Neutrophil (primary cell): ENCODE measurements at regions not wholly inside any gene's neighbourhood (a gene's known extent, or its start where the extent isn't known, plus 50 kb on each side); places are given as distances from the start of the nearest gene placed in this dataset.

Experiments used
- H3K27ac ChIP-seq: fragments of 200-600 bp; sonication (generic); 2 replicates; pipeline ENCODE4 v1.5.1; 2016; ENCODE audit warnings: mild to moderate bottlenecking, moderate library complexity
- H3K27me3 ChIP-seq: fragments of 200-600 bp; sonication (generic); 2 replicates; pipeline ENCODE4 v1.6.0; 2016; ENCODE audit warnings: mild to moderate bottlenecking
- H3K36me3 ChIP-seq: fragments of 200-600 bp; sonication (generic); 2 replicates; pipeline ENCODE4 v1.5.1; 2017
- H3K4me1 ChIP-seq, 2 experiments: fragments of 200-600 bp in 1 of 2; sonication (generic) in 1 of 2; 1 replicate in 1 of 2; 2 replicates in 1 of 2; pipeline versions ENCODE4 v1.5.1 to v1.6.1; 2013 to 2016; ENCODE audit warnings: low read depth in 1 of 2, low read length in 1 of 2, mild to moderate bottlenecking in 1 of 2, moderate library complexity in 1 of 2; ENCODE audit not compliant: control insufficient read depth in 1 of 2, insufficient read depth in 1 of 2
- H3K4me3 ChIP-seq, 2 experiments: fragments of 200-600 bp in 1 of 2; sonication (generic) in 1 of 2; 1 replicate in 1 of 2; 2 replicates in 1 of 2; pipeline ENCODE4 v1.5.1; 2013 to 2016; ENCODE audit warnings: low read depth in 1 of 2, low read length in 1 of 2, mild to moderate bottlenecking in 1 of 2, moderate library complexity in 1 of 2
- H3K9me3 ChIP-seq: fragments of 200-600 bp; sonication (generic); 2 replicates; pipeline ENCODE4 v1.5.1; 2016
- TF ChIP-seq, protein P1 (sequence below): fragments of 200-600 bp; sonication (generic); IDR thresholded peaks from 2 replicates; pipeline ENCODE4 v1.5.1; 2016; ENCODE audit warnings: antibody characterized with exemption

DNA sequence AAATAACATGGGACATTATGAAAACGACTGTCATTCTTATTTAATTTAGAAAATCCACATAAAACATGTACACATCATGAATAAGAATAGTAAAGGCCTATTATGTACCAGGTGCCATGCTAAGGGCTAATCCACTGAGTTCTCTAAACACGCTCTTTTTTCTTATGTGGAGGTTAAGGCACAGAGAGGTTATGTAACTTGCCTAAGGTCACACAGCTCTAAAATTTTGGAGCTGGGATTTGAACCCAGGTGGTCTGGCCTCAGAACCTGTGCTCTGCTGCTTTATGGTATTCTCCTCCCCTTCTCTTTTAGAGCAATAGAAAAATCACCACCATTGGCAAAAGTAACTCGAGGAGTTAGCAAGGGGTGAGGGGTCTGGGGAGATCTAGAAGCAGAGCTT is 156.9 kb upstream of the ZNF536 start:
- Histone ChIP-seq H3K27me3 (peaks cover 35% of the 10 kb centered on the region), H3K4me3 (no peak overlapping the region), H3K36me3 (no peaks in the 10 kb centered on the region), H3K9me3 (no peaks in the 10 kb centered on the region), H3K4me1 (no peaks in the 10 kb centered on the region), H3K27ac (no peak overlapping the region)
- TF ChIP-seq, protein P1, sequence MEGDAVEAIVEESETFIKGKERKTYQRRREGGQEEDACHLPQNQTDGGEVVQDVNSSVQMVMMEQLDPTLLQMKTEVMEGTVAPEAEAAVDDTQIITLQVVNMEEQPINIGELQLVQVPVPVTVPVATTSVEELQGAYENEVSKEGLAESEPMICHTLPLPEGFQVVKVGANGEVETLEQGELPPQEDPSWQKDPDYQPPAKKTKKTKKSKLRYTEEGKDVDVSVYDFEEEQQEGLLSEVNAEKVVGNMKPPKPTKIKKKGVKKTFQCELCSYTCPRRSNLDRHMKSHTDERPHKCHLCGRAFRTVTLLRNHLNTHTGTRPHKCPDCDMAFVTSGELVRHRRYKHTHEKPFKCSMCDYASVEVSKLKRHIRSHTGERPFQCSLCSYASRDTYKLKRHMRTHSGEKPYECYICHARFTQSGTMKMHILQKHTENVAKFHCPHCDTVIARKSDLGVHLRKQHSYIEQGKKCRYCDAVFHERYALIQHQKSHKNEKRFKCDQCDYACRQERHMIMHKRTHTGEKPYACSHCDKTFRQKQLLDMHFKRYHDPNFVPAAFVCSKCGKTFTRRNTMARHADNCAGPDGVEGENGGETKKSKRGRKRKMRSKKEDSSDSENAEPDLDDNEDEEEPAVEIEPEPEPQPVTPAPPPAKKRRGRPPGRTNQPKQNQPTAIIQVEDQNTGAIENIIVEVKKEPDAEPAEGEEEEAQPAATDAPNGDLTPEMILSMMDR, result no peak

DNA sequence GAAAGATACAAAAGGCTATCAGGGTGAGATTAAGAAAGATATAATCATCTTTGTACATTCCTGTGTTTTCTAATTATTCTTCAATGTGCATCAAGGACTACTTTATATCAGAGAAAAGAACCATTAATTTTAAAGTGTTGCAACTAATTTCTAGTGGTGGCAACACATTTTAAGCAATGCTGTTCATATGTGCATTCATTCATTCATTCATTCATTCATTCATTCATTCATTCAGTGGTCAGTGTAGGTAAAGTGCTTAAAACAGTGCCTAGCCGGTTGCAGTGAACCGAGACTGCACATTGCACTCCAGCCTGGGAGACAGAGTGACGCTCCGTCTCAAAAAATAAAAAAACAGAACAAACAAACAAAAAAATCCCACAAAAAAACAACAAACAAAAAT is 155.7 kb upstream of the ZNF536 start:
- Histone ChIP-seq H3K4me3 (no peak overlapping the region), H3K9me3 (no peaks in the 10 kb centered on the region), H3K27ac (no peak overlapping the region), H3K36me3 (no peaks in the 10 kb centered on the region), H3K4me1 (no peaks in the 10 kb centered on the region), H3K27me3 (peaks cover 43% of the 10 kb centered on the region)
- TF ChIP-seq, protein P1, result no peak

DNA sequence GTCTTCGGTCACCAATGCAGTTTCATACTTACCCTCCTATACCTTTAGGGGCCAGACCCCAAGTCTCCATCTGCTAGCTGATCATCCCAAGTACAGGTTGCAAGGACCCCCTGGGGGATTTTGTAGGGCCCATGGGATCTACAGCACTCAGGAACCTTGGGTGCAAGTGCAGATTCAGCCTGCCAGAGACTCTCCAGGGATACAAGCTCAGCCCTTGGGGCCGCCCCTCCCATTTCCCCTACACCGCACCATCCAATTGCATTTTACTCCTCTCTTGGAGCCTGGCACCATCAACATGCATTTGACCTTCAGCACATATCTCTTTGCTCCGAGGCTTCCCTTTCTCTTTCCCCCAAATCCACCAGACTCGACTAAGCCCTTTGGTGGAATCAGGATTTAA is 154.7 kb upstream of the ZNF536 start:
- H3K4me3 ChIP-seq, result no peak overlapping the region
- peaks cover 52% of the 10 kb centered on the region for H3K27me3 ChIP-seq
- H3K27ac ChIP-seq, result no peak overlapping the region
- no peaks in the 10 kb centered on the region for H3K9me3 ChIP-seq
- TF ChIP-seq, protein P1, result no peak
- no peaks in the 10 kb centered on the region for H3K36me3 ChIP-seq
- H3K4me1 ChIP-seq, result no peaks in the 10 kb centered on the region

DNA sequence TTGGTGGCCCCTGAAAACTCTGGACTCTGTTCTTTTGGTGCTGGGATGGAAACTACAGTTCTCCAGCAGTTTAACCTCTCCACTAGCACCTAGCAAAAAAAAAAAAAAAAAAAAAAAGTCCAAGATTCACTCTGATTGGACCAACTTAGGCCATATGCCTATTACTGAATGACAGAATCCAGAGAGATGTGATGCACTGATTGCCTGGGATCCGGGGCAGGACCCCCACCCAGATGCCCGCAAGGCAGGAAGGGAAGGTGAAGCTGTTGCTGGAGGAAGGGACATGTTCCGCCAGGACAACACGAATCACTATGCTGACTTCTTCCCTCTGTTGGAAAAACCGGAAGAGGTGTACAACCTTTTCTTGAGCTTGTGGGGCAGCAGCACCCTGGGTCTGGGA is 152.5 kb upstream of the ZNF536 start:
- Histone ChIP-seq H3K27ac (no peak overlapping the region), H3K36me3 (no peaks in the 10 kb centered on the region), H3K4me1 (no peaks in the 10 kb centered on the region), H3K9me3 (no peaks in the 10 kb centered on the region), H3K4me3 (no peak overlapping the region), H3K27me3 (peaks cover 71% of the 10 kb centered on the region)
- TF ChIP-seq, protein P1, result no peak

DNA sequence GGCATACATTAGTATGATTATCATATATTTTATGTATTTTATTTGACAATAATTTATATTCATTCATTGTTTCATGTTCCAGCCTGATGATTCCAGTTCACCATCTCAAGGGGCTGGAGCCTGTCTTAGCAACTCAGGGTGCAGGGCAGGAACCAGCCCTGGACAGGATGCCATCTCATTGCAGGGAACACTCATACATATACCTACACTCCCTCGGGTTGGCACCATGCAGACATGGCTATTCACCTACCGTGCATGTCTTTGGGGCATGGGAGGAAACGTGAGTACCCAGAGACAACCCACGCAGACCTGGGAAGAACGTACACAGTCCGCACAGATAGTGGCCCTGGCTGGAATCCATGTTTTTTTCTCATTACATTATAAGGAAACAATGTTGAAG is 151.0 kb upstream of the ZNF536 start:
- no peaks in the 10 kb centered on the region for H3K36me3 ChIP-seq
- TF ChIP-seq, protein P1, result no peak
- no peak overlapping the region for H3K4me3 ChIP-seq
- H3K27ac ChIP-seq, result no peak overlapping the region
- peaks cover 83% of the 10 kb centered on the region for H3K27me3 ChIP-seq
- no peaks in the 10 kb centered on the region for H3K9me3 ChIP-seq
- H3K4me1 ChIP-seq, result peaks cover 0 to 4% of the 10 kb centered on the region in 2 experiments

DNA sequence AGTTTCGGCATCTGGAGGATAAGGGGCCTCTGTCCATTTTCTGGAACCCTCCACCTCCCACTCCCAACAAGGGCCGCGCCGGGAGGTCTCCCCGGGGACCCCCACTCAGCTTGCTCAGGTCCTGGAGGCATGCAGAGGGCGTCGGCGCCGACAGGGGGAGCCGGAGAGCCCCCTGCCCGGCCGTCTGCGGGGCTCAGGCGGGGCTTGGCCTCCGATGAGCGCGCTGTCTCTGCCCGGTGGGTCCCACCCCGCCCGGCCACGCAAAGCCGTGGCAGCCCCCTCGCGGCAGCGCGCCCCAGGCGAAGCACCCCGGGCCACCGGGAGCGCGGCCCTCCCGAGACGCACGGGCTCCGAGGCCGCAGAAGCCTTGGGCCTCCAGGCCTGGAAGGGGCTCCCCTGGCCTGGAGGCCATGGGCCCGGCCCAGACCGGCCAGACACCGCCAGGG is 149.7 kb upstream of the ZNF536 start:
- no peak overlapping the region for H3K27ac ChIP-seq
- H3K27me3 ChIP-seq, result peaks cover 90% of the 10 kb centered on the region
- TF ChIP-seq, protein P1, result no peak
- no peaks in the 10 kb centered on the region for H3K36me3 ChIP-seq
- H3K9me3 ChIP-seq, result no peaks in the 10 kb centered on the region
- no peak overlapping the region for H3K4me3 ChIP-seq
- H3K4me1 ChIP-seq, result peaks cover 4 to 9% of the 10 kb centered on the region in 2 experiments
